ENCODE measurements at regions not wholly inside any gene's neighbourhood (a gene's known extent, or its start where the extent isn't known, plus 50 kb on each side); places are given as distances from the start of the nearest gene placed in this dataset.

GRCh38 chr22:27207907-27208306 is 550.5 kb downstream of the MIAT start:
- in situ Hi-C loops (cut with HindIII; ENCODE audit: low sequenced_read_pairs) = no loop called here

GRCh38 chr22:27210111-27210730 is 552.8 kb downstream of the MIAT start:
- in situ Hi-C loops (cut with HindIII; ENCODE audit: low sequenced_read_pairs) = no loop called here

- in situ Hi-C loops (cut with HindIII; ENCODE audit: low sequenced_read_pairs) = no loop called here
These were observed 554.7 kb downstream of the MIAT start for GRCh38 chr22:27212102-27212501.

GRCh38 chr22:27212617-27213177 is 555.3 kb downstream of the MIAT start:
- in situ Hi-C loops (cut with HindIII; ENCODE audit: low sequenced_read_pairs) = no loop called here

GRCh38 chr22:27213294-27213693 is 555.9 kb downstream of the MIAT start:
- in situ Hi-C loops (cut with HindIII; ENCODE audit: low sequenced_read_pairs) = no loop called here

- in situ Hi-C loops (cut with HindIII; ENCODE audit: low sequenced_read_pairs) = no loop called here
These were observed 556.6 kb downstream of the MIAT start for GRCh38 chr22:27213766-27214581.

- in situ Hi-C loops (cut with HindIII; ENCODE audit: low sequenced_read_pairs) = no loop called here
These were observed 557.3 kb downstream of the MIAT start for GRCh38 chr22:27214691-27215090.

GRCh38 chr22:27215871-27216270 is 558.5 kb downstream of the MIAT start:
- in situ Hi-C loops (cut with HindIII; ENCODE audit: low sequenced_read_pairs) = no loop called here

- in situ Hi-C loops (cut with HindIII; ENCODE audit: low sequenced_read_pairs) = no loop called here
These were observed 559.1 kb downstream of the MIAT start for GRCh38 chr22:27216444-27216843.

- in situ Hi-C loops (cut with HindIII; ENCODE audit: low sequenced_read_pairs) = no loop called here
These were observed 559.8 kb downstream of the MIAT start for GRCh38 chr22:27217154-27217553.

- in situ Hi-C loops (cut with HindIII; ENCODE audit: low sequenced_read_pairs) = no loop called here
These were observed 560.9 kb downstream of the MIAT start for GRCh38 chr22:27218012-27218920.

GRCh38 chr22:27219036-27219435 is 561.6 kb downstream of the MIAT start:
- in situ Hi-C loops (cut with HindIII; ENCODE audit: low sequenced_read_pairs) = no loop called here

GRCh38 chr22:27220339-27220738 is 563.0 kb downstream of the MIAT start:
- in situ Hi-C loops (cut with HindIII; ENCODE audit: low sequenced_read_pairs) = no loop called here

GRCh38 chr22:27222178-27222577 is 564.8 kb downstream of the MIAT start:
- in situ Hi-C loops (cut with HindIII; ENCODE audit: low sequenced_read_pairs) = no loop called here

GRCh38 chr22:27223317-27224177 is 566.2 kb downstream of the MIAT start:
- in situ Hi-C loops (cut with HindIII; ENCODE audit: low sequenced_read_pairs) = no loop called here

GRCh38 chr22:27224485-27225374 is 567.3 kb downstream of the MIAT start:
- in situ Hi-C loops (cut with HindIII; ENCODE audit: low sequenced_read_pairs) = no loop called here

- in situ Hi-C loops (cut with HindIII; ENCODE audit: low sequenced_read_pairs) = no loop called here
These were observed 569.3 kb downstream of the MIAT start for GRCh38 chr22:27226666-27227065.

- in situ Hi-C loops (cut with HindIII; ENCODE audit: low sequenced_read_pairs) = no loop called here
These were observed 571.4 kb downstream of the MIAT start for GRCh38 chr22:27228771-27229170.

GRCh38 chr22:27230189-27230588 is 571.4 kb downstream of the MN1 start:
- in situ Hi-C loops (cut with HindIII; ENCODE audit: low sequenced_read_pairs) = no loop called here
